GM12878 (cell line): ENCODE measurements at regions not wholly inside any gene's neighbourhood (a gene's known extent, or its start where the extent isn't known, plus 50 kb on each side); places are given as distances from the start of the nearest gene placed in this dataset.

Experiments
- ATAC-seq: fragments of 200-7000 bp; cut with Tn5 transposase; 3 replicates; pipeline ENCODE4 v1.9.1; 2020; ENCODE audit warnings: mild to moderate bottlenecking, moderate library complexity
- BruUV-seq: library from RNA; stranded (reverse); fragments of 400-500 nt; replicated peaks from 2 replicates; lab custom pipeline; 2021; lab: Mats Ljungman, UMichigan
- CTCF ChIA-PET: fragments of 300-600 bp; sonication (Branson Sonifier 250); formaldehyde crosslinking; extraction: SDS; loops from one replicate; lab custom pipeline; 2021; ENCODE audit warnings: inconsistent platforms; lab: Yijun Ruan, JAX
- POLR2A ChIA-PET: fragments of 350-600 bp; formaldehyde crosslinking; extraction: SDS; loops from one replicate; lab custom pipeline; 2021; ENCODE audit warnings: inconsistent platforms; lab: Charles Lee
- RAD21 ChIA-PET: fragments of 300-600 bp; sonication (Branson Sonifier 250); formaldehyde crosslinking; loops from one replicate; lab custom pipeline; 2023; ENCODE audit warnings: antibody characterized with exemption; ENCODE audit not compliant: unreplicated experiment; lab: Charles Lee
- SMC1A ChIA-PET: fragments of 300-600 bp; sonication (Branson Sonifier 250); formaldehyde crosslinking; loops from one replicate; lab custom pipeline; 2023; ENCODE audit not compliant: unreplicated experiment, uncharacterized antibody; lab: Charles Lee
- DNase-seq: peaks from one replicate; pipeline ENCODE4 v3.0.0-alpha.2; 2011; ENCODE audit warnings: low read depth, low spot score
- FAIRE-seq: peaks from 3 replicates; lab custom pipeline; 2011; peaks lifted over from hg19 to GRCh38; lab: Jason Lieb, UNC
- H2AFZ ChIP-seq: 2 replicates; pipeline ENCODE4 v1.6.0; 2011; ENCODE audit warnings: low read depth, low read length, control low read depth; ENCODE audit not compliant: control insufficient read depth
- H3K27ac ChIP-seq: 2 replicates; pipeline ENCODE4 v1.5.1; 2011; ENCODE audit warnings: control low read depth; ENCODE audit not compliant: control insufficient read depth, insufficient read depth
- H3K27me3 ChIP-seq, 2 experiments: replicated peaks in 1 of 2; 2 replicates each; pipeline versions ENCODE4 v1.6.0 to v1.6.1; 2011; ENCODE audit warnings: low read length in 1 of 2; ENCODE audit not compliant: control insufficient read depth in 2 of 2, insufficient read depth in 2 of 2
- H3K36me3 ChIP-seq, 2 experiments: 2 replicates each; pipeline ENCODE4 v1.5.1; 2011; ENCODE audit warnings: low read length in 1 of 2; ENCODE audit not compliant: control insufficient read depth in 2 of 2, insufficient read depth in 2 of 2
- H3K4me1 ChIP-seq: 2 replicates; pipeline ENCODE4 v1.6.1; 2011; ENCODE audit warnings: mild to moderate bottlenecking, low read length, moderate library complexity, mixed read lengths; ENCODE audit not compliant: control insufficient read depth, insufficient read depth
- H3K4me2 ChIP-seq: 2 replicates; pipeline ENCODE4 v1.6.0; 2011; ENCODE audit warnings: control low read depth; ENCODE audit not compliant: control insufficient read depth, insufficient read depth
- H3K4me3 ChIP-seq: fragments of 200-600 bp; sonication (generic); 2 replicates; pipeline ENCODE4 v1.5.1; 2016
- H3K79me2 ChIP-seq: 2 replicates; pipeline ENCODE4 v1.6.0; 2011; ENCODE audit warnings: low read length; ENCODE audit not compliant: control insufficient read depth, insufficient read depth
- H3K9ac ChIP-seq: 2 replicates; pipeline ENCODE4 v1.8.0; 2011; ENCODE audit warnings: low read length, control low read depth, mixed read lengths; ENCODE audit not compliant: control insufficient read depth, insufficient read depth
- H3K9me3 ChIP-seq: replicated peaks from 3 replicates; pipeline ENCODE4 v1.5.1; 2011; ENCODE audit warnings: mild to moderate bottlenecking, low read length; ENCODE audit not compliant: control insufficient read depth, insufficient read depth
- H4K20me1 ChIP-seq: 2 replicates; pipeline ENCODE4 v1.6.0; 2011; ENCODE audit not compliant: control insufficient read depth, insufficient read depth
- HDAC2 ChIP-seq: fragments of 200-600 bp; sonication (generic); IDR thresholded peaks from 2 replicates; pipeline ENCODE4 v1.6.1; 2017
- MYC ChIP-seq: IDR thresholded peaks from 2 replicates; pipeline ENCODE4 v1.6.1; 2011; ENCODE audit warnings: mild to moderate bottlenecking, low read length, moderate library complexity, inconsistent platforms; ENCODE audit not compliant: insufficient read depth, insufficient replicate concordance, insufficient read length, severe bottlenecking
- NFYB ChIP-seq: IDR thresholded peaks from 2 replicates; pipeline ENCODE4 v1.6.1; 2011; ENCODE audit warnings: low read depth, mild to moderate bottlenecking, low read length, improper control_type of control experiment, moderate library complexity; ENCODE audit not compliant: insufficient read depth
- RAD51 ChIP-seq: fragments of 450-650 bp; IDR thresholded peaks from 2 replicates; pipeline ENCODE4 v1.6.1; 2016; ENCODE audit warnings: moderate library complexity, mild to moderate bottlenecking, inconsistent platforms
- SMARCA5 ChIP-seq: fragments of 450-650 bp; IDR thresholded peaks from 2 replicates; pipeline ENCODE4 v1.6.1; 2017; ENCODE audit warnings: mild to moderate bottlenecking
- TBL1XR1 ChIP-seq: IDR thresholded peaks from 2 replicates; pipeline ENCODE4 v1.6.1; 2012; ENCODE audit warnings: low read depth, low read length, improper control_type of control experiment
- TCF7 ChIP-seq: IDR thresholded peaks from 2 replicates; pipeline ENCODE4 v1.6.1; 2014; ENCODE audit warnings: antibody characterized with exemption, borderline replicate concordance
- WGBS: methylation state at CpG from one replicate; pipeline ENCODE4 v1.1.6; 2016; ENCODE audit warnings: low lambda C conversion rate; ENCODE audit not compliant: insufficient replicate concordance, insufficient coverage; ENCODE audit errors: missing lambda C conversion rate; 5-methylcytosine and 5-hydroxymethylcytosine counted together
- in situ Hi-C: fragments of 300-500 bp; cut with MboI; formaldehyde crosslinking; loops from 9 replicates; pipeline ENCODE4 v1.14.3; 2018; ENCODE audit warnings: mixed read lengths
- intact Hi-C: fragments of 100-400 bp; cut with micrococcal nuclease; formaldehyde crosslinking; loops from one replicate; pipeline ENCODE4 v1.14.2; 2022; ENCODE audit not compliant: unreplicated experiment
- TF ChIP-seq, protein P1 (sequence below): fragments of 450-650 bp; formaldehyde crosslinking; IDR thresholded peaks from 2 replicates; pipeline ENCODE4 v1.4.0; 2022; ENCODE audit warnings: mild to moderate bottlenecking, moderate library complexity
- TF ChIP-seq, protein P2 (sequence below): fragments of 450-650 bp; IDR thresholded peaks from 2 replicates; pipeline ENCODE4 v1.6.1; 2016; ENCODE audit warnings: mild to moderate bottlenecking
- TF ChIP-seq, protein P3 (sequence below): IDR thresholded peaks from 2 replicates; pipeline ENCODE4 v1.6.1; 2011; ENCODE audit warnings: borderline replicate concordance, low read depth, mild to moderate bottlenecking, moderate library complexity, low read length; ENCODE audit not compliant: insufficient read depth, poor library complexity, severe bottlenecking

DNA sequence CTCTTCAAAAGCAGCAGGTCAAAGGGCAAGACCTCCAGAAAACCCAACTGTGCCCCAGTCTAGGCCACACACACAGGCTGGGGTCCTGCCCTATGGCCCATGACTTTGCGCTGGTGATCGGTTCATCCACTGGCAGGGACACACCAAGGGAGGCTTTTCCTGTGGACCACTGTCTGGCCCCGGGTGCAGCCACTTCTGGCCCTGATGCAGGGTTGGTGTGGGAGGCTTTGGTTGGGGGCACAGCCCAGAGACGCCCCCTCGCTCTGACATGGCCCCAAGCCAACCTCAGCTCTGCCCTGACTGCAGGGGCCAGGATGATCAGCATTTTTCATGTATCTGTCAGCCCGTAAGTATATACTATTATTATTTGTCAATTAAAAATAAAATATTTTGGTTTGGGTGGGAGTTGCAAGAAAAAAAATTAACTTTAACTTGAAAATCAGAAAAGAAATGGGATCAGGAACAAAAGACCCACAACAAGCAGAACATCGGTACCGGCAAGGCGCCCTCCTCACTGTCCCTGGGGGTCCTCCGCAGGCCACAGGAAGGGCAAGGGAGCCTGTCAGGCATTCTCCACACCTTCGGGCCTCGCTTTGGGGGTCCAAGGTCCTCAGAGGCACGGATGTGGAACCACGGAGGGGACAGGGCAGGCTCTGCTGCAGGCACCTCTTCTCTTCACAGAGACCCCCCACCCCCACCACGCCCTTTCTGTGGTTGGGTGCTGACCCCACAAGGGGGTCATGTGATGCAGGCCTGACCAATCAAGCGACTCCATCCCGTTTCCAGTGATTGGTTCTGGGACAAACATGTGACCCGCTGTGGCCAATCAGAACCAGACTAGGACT is 181.5 kb upstream of the SFSWAP start:
- CTCF ChIA-PET, result no interaction called here
- TF ChIP-seq, protein P1, sequence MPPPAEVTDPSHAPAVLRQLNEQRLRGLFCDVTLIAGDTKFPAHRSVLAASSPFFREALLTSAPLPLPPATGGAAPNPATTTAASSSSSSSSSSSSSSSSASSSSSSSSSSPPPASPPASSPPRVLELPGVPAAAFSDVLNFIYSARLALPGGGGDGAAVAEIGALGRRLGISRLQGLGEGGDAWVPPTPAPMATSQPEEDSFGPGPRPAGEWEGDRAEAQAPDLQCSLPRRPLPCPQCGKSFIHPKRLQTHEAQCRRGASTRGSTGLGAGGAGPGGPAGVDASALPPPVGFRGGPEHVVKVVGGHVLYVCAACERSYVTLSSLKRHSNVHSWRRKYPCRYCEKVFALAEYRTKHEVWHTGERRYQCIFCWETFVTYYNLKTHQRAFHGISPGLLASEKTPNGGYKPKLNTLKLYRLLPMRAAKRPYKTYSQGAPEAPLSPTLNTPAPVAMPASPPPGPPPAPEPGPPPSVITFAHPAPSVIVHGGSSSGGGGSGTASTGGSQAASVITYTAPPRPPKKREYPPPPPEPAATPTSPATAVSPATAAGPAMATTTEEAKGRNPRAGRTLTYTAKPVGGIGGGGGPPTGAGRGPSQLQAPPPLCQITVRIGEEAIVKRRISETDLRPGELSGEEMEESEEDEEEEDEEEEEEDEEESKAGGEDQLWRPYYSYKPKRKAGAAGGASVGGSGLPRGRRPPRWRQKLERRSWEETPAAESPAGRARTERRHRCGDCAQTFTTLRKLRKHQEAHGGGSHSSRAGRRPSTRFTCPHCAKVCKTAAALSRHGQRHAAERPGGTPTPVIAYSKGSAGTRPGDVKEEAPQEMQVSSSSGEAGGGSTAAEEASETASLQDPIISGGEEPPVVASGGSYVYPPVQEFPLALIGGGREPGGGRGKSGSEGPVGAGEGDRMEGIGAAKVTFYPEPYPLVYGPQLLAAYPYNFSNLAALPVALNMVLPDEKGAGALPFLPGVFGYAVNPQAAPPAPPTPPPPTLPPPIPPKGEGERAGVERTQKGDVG (CRISPR knock-in tag), result no peak
- 0 out of 2 replicates have a peak, but pooled peaks have one; percentile 31 for TF ChIP-seq NFYB
- TF ChIP-seq, all 136 proteins: peak for 1
- Histone ChIP-seq H3K36me3 (no peaks in the 10 kb centered on the region), H3K27me3 (no peaks in the 10 kb centered on the region), H3K4me1 (no peaks in the 10 kb centered on the region), H3K27ac (no peak overlapping the region), H3K9ac (no peak overlapping the region), H3K9me3 (no peaks in the 10 kb centered on the region), H2AFZ (no peak overlapping the region), H3K4me3 (no peak overlapping the region), H3K4me2 (no peak overlapping the region), H4K20me1 (no peaks in the 10 kb centered on the region), H3K79me2 (no peaks in the 10 kb centered on the region)
- ChIA-PET SMC1A (no interaction called here), POLR2A (no interaction called here), RAD21 (no interaction called here)
- no TSS peak for BruUV-seq
- 62% methylated on average over 18 of the region's 18 CpGs for WGBS
- intact Hi-C loops (no loop called here), in situ Hi-C loops (no loop called here)
- FAIRE-seq, result no peak
- no peak for ATAC-seq
- DNase-seq, result no peak

DNA sequence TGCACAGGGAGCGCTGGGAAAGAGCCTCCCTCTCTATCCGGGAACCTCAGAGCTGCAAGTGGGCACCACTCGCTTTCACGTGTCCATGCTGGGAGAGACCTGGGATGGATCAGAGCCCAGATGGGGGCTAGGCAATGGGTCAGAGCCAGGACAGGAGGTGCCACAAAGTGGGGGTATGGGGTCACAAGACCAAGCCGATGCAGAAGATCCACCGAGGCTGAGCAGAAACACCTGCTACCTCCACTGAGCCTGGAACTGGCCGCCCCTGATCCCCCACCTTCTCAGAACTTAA is 180.9 kb upstream of the SFSWAP start:
- ChIA-PET RAD21 (no interaction called here), CTCF (no interaction called here), SMC1A (no interaction called here), POLR2A (no interaction called here)
- no peak overlapping the region for H2AFZ ChIP-seq
- H3K4me1 ChIP-seq, result no peaks in the 10 kb centered on the region
- in situ Hi-C loops, result no loop called here
- H4K20me1 ChIP-seq, result no peaks in the 10 kb centered on the region
- no peaks in the 10 kb centered on the region for H3K79me2 ChIP-seq
- H3K36me3 ChIP-seq, result no peaks in the 10 kb centered on the region
- no peak overlapping the region for H3K27ac ChIP-seq
- H3K9me3 ChIP-seq, result no peaks in the 10 kb centered on the region
- intact Hi-C loops, result no loop called here
- no peak overlapping the region for H3K4me3 ChIP-seq
- no TSS peak for BruUV-seq
- no peak for FAIRE-seq
- H3K4me2 ChIP-seq, result no peak overlapping the region
- H3K9ac ChIP-seq, result no peak overlapping the region
- DNase-seq, result no peak
- no peaks in the 10 kb centered on the region for H3K27me3 ChIP-seq
- WGBS, result 52% methylated on average over 7 of the region's 7 CpGs
- no peak for ATAC-seq
- no peak for TF ChIP-seq HDAC2
- no peak for TF ChIP-seq RAD51
- TF ChIP-seq, protein P2, sequence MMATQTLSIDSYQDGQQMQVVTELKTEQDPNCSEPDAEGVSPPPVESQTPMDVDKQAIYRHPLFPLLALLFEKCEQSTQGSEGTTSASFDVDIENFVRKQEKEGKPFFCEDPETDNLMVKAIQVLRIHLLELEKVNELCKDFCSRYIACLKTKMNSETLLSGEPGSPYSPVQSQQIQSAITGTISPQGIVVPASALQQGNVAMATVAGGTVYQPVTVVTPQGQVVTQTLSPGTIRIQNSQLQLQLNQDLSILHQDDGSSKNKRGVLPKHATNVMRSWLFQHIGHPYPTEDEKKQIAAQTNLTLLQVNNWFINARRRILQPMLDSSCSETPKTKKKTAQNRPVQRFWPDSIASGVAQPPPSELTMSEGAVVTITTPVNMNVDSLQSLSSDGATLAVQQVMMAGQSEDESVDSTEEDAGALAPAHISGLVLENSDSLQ, result no peak
- TF ChIP-seq TCF7, result no peak
- no peak for TF ChIP-seq MYC
- no peak for TF ChIP-seq SMARCA5
- TF ChIP-seq, protein P3, sequence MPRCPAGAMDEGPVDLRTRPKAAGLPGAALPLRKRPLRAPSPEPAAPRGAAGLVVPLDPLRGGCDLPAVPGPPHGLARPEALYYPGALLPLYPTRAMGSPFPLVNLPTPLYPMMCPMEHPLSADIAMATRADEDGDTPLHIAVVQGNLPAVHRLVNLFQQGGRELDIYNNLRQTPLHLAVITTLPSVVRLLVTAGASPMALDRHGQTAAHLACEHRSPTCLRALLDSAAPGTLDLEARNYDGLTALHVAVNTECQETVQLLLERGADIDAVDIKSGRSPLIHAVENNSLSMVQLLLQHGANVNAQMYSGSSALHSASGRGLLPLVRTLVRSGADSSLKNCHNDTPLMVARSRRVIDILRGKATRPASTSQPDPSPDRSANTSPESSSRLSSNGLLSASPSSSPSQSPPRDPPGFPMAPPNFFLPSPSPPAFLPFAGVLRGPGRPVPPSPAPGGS, result no peak
- TF ChIP-seq TBL1XR1, result no peak
